PC-3 (cell line): ENCODE measurements at regions not wholly inside any gene's neighbourhood (a gene's known extent, or its start where the extent isn't known, plus 50 kb on each side); places are given as distances from the start of the nearest gene placed in this dataset.

Experiments
- CTCF ChIP-seq: fragments of 300-600 bp; sonication (generic); conservative IDR thresholded peaks from 2 replicates; pipeline ENCODE4 v1.5.1; 2017; ENCODE audit warnings: antibody characterized with exemption, low read depth, mild to moderate bottlenecking, low read length
- EZH2 ChIP-seq: fragments of 300-600 bp; sonication (generic); IDR thresholded peaks from one replicate; pipeline ENCODE4 v1.6.1; 2017; ENCODE audit warnings: antibody characterized with exemption, mild to moderate bottlenecking, low read length; ENCODE audit not compliant: unreplicated experiment

- TF ChIP-seq CTCF (no peak), EZH2 (no peak)
Measured at GRCh38 chr1:30645807-30646206, 77.6 kb downstream of the MATN1 start.
